NCI-H510A treated with DMSO at 0.1 percent for 48 hours (cell line): ENCODE measurements at regions not wholly inside any gene's neighbourhood (a gene's known extent, or its start where the extent isn't known, plus 50 kb on each side); places are given as distances from the start of the nearest gene placed in this dataset.

Source experiments
- DNase-seq: peaks from one replicate; lab custom pipeline; 2025; lab: John Stamatoyannopoulos, UW

GRCh38 chr14:98945611-98946570 is 326.1 kb downstream of the BCL11B start:
- DNase-seq, result no peak

- DNase-seq, result no peak
Measured at GRCh38 chr14:98946940-98947339, 325.1 kb downstream of the BCL11B start.

- DNase-seq, result no peak
Measured at GRCh38 chr14:98947911-98948595, 323.9 kb downstream of the BCL11B start.

DNA sequence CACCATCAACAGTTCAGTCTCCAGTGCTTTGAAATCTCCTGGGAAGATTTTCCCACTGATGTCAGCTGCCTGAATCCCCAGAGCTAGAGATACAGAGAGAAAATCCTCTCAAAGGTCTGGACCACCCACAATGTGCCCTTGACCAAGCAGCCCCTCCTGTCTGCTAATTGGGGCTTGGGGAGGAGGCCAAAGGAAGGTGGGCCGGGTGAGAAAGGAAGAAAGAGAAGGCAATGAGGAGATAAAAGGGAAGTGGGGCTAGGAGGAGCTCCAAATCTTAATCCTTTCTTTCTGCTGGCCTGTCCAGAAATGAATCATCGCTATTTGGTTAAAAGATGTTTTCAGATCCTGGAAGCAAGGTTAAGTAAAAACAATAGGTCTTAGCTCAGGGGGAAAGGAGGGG is 322.9 kb downstream of the BCL11B start:
- no peak for DNase-seq

GRCh38 chr14:98949481-98950135 is 322.4 kb downstream of the BCL11B start:
- no peak for DNase-seq

DNA sequence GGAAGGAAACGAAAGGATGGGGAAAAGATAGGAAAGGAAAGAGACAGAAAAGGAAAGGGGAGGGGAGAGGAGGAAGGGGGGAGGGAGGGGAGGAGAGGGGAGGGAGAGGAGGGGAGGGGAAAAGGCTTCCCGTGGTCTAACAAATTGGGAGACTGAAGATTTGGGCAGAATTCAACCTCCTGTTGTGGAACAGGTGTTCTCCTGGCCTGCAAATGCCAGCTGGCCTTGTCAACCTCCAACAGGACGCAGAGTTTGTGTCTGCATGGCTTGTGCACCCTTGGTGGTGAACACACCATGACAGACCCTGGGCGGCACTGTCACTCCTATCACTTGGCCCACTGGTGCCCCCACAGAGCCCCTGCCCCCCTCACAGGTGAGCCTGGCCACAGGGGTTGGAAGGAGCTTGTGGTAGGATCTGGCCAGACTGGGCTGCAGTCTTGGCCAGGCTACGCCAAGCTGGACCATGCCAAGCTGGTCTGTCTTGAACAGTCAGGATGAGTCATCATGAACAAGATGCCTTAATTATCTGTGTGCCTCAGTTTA is 321.6 kb downstream of the BCL11B start:
- no peak for DNase-seq

- no peak for DNase-seq
Measured at GRCh38 chr14:98951031-98951430, 321.0 kb downstream of the BCL11B start.

GRCh38 chr14:98951521-98952152 is 320.4 kb downstream of the BCL11B start:
- DNase-seq, result no peak

- DNase-seq, result no peak
Measured at GRCh38 chr14:98952593-98953350, 319.2 kb downstream of the BCL11B start.

GRCh38 chr14:98953551-98954348 is 318.2 kb downstream of the BCL11B start:
- DNase-seq, result no peak

DNA sequence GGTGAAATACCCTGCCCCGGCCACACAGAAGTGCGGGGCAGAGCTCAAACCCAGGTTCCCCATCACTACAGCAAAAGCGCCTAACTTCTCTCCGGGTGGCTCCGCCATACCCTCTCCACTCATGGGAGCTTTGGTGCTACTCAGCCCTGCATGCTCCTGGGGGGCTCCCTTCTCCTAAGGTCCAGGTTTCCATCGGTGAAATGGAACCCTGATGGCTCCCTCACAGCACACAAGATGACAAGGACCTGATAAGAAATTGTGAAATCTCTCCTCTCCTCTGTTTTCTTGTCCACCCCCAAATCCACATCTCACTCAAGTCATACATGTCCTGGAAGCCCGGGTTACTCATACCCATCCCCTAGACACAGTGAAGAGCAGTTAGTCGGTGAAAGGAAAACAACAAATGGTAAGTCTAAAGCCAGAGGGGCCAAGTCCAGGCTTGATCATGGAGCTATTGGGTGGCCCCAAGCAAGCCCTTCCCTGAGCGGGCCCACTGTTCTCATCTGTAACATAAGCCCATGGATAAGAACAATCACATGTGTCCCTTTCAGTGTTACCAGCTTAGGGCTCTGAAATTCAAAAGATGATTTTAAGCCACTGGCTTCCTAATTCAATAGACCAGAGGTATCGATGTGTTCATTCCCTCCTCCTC is 317.5 kb downstream of the BCL11B start:
- no peak for DNase-seq

- DNase-seq, result no peak
Measured at GRCh38 chr14:98955036-98955740, 316.8 kb downstream of the BCL11B start.

- DNase-seq, result no peak
Measured at GRCh38 chr14:98955741-98956070, 316.3 kb downstream of the BCL11B start.

DNA sequence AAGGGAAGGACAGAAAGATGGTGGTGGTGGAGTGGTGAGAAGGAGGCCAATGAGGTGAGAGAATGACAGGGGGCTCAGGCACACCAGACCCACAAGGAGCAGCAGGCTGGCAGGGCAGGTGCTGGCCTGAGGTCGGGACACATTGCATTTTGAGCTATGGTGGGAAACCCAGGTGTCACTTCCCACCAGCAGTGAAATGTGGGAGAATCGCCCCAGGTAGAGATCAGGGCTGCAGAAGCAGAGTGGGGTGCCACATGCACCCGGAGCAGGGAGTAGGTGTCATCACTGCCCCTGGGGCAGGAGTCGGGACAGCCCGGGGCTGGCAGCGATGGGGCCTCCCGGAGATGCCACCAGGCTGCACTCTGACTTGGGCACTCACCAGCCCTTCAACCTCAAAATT is 315.8 kb downstream of the BCL11B start:
- DNase-seq, result no peak

DNA sequence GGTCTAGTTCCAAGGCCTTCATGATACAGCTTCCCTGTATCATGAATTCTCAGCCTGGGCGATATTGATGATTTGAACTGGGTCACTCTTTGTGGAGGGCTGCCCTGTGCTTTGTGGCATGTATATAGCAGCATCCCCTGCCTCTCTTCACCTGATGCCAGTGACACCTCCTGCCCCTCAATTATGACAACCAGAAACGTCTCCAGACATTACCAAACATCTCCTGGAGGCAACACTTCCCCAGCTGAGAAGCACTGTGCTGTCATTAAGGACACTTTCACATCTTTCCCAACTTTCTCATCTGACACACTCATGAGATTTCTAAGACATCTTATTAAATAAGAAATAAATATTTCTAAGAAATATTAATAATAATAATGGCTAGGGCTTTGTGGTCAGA is 315.3 kb downstream of the BCL11B start:
- DNase-seq, result no peak

GRCh38 chr14:98957211-98958047 is 314.6 kb downstream of the BCL11B start:
- no peak for DNase-seq

DNA sequence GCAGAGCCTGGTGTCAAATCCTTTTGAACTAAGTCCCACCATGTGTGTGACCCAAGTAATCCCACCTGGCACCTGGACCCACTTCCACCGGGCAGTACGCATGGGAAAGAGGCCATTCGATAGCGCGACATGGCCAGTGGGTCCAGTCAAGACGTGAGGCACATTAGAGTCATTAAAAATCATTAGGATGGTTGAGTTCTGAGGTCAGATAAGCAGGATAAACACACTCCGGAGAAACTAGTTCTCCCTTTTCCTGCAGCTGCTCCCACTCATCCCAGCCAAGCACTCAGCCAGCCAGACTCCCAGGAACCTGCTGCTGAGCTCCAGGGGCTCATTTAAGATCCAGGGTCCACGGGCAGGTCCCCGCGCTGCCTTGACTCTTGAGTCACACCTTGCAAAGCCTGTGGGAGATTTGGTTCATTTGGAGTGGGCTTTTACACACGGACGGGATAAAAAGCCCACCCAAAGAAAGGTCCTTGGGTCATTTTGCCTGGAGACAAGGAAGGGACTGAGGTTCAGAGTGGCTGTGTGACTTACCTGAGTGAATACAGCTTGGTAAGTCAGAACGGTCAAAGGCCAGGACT is 313.9 kb downstream of the BCL11B start:
- peak; percentile 27 for DNase-seq

DNA sequence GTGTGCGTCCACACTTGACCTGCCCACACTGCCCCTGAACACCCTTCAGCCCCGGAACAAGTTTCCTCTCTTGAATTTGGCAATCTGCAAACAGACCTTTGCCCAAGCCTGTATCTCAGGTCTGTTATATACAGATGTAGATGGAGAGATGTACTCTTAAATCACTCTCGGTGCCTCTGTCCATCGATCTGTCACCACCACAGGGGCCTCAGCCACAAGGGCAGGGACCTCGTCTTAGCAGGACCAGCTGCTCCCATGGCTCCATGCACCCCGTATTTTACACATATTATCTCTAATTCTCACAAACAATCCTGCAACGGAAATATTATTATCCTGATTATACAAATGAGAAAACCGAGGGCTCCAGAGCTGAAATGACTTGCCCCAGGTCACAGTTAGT is 313.4 kb downstream of the BCL11B start:
- no peak for DNase-seq
